HG03066 (cell line): ENCODE measurements at regions not wholly inside any gene's neighbourhood (a gene's known extent, or its start where the extent isn't known, plus 50 kb on each side); places are given as distances from the start of the nearest gene placed in this dataset.
"Not testable (repeated sequence)": the region's sequence is repeated elsewhere in the genome, so short reads cannot be mapped to it uniquely, and the experiment has no call there.

Experiments used
- ATAC-seq: cut with Tn5 transposase; IDR thresholded peaks from one replicate; pipeline ENCODE4 v1.9.1; 2021; ENCODE audit warnings: low read depth; ENCODE audit not compliant: unreplicated experiment

DNA sequence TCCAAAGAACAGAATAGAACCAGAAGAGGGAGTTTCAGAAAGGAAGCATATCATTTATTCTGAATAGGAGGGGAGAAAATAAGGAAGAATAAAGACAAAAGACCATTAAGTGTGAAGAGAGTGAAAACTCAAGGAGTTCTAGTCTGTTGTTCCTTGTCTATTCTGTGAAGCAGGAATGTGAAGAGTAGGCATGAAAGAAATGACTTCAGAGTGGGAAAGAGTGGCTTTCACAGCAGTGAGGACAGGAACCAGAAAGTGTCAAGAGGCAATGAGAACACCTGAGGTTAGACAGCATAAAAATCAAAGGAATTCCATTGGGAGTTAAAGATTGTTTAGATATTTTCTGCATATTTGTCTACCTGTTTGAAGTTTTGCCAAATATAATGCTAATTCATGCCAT, 768.8 kb upstream of the GRAMD2B start:
- no peak for ATAC-seq

DNA sequence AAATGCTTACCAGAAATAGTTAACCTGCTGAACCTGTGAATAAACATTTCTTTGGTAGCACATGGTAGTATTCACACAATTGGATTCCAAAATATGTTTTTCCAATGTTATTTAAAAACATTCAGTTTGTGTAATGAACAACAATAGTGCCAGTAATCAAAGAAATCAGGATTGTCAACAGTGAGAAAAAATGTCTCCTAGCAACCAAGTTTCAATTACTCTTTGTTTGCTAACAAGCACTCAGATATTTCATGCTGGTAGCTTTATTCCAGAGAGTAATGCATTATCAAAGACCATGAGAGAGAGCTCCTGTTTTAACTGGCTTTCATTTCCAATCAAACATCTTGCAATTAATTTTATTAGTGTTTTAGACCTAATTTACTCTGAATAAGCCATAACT, 768.1 kb upstream of the GRAMD2B start:
- ATAC-seq, result no peak

DNA sequence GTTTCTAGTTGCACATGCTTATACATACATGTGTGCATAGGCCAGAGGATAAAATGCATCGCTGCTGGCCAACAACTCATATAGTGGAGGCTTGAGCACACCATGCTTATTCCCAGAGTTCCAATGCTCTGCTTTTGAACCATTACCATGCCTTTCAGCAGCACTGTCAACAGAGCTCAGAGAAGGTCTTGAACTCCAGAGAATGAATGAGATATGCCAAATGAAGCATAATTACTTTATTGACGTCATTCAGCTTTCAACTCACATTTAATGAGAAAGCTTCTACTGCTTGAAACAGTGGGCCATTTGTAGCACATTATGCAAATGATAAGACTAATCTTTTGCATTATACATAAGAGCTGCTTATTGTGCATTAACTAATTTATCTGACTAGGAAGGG, 765.3 kb upstream of the GRAMD2B start:
- ATAC-seq, result no peak

DNA sequence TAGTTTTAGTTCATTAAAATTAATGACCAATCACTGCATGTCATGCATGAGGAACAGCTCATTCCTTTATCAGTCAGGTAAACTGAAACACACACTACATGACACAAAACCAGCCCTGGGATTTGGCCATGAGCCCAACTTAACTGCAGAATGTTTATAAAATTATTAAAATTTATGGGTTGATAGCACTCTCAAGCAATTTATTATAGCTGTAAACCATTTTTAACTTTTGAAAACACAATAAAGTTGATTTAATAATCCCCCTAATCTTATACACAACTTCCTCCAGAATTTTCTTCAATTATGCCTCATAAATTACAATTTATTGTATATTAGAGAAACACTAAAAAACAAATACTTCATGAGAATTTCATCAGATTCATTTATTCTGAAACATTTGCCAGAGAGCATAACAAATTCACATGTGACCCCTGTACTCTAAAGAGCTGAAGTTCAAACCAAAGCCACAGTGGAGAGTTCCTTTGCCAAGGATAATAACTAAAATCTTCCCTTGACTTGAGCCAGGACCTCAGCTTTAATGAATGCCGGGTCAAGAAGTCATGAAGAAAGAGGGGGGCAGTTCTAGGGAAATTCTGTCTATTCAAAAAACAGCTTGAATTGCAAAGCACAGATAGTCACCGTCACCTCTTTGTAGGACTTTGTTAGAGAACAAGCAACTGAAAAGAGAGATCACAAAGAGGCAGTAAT, 763.7 kb upstream of the GRAMD2B start:
- ATAC-seq, result no peak

DNA sequence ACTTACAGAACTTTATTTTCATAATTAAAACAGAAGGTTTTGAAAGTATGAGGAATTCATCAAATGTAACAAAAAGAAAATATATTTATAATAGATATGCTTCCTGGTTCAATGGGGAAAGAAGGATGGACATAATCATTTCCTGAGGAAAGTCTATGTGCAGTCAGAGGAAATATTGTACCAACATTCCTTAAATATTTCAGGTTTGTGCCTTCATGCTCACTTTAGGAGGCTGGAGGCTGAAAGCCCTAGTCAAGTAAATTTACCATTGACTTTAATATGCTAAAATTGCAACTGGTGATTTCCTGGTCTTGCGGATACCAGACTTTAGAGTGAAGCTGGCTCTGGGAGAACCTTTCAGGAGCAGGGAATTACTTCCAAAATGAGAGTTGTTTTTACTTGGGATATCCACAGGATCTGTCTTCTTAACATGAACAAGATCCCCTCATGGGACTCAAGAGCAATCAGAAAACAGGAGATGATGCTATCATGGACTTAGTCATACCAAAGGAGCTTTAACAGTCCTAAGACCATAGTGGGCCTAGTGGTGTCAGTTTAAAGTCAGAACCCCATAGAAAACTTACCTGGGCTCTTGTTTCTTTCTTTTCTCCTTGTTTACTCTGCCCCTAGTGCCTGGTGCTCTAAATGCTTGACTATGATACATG, 762.8 kb upstream of the GRAMD2B start:
- ATAC-seq, result no peak

DNA sequence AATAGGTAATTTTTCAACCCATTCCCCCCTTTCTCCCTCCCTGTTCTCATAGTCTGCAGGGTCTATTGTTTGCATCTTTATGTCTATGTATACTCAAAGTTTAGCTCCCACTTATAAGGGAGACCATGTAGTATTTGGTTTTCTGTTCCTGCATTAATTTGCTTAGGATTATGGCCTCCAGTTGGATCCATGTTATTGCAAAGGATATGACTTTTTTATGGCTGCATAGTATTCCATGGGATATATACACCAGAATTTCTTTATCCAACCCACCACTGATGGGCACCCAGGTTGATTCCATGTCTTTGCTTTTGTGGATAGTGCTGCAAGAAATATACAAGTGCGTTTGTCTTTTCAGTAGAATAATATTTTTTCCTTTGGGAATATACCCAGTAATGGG, 761.6 kb upstream of the GRAMD2B start:
- no peak for ATAC-seq

DNA sequence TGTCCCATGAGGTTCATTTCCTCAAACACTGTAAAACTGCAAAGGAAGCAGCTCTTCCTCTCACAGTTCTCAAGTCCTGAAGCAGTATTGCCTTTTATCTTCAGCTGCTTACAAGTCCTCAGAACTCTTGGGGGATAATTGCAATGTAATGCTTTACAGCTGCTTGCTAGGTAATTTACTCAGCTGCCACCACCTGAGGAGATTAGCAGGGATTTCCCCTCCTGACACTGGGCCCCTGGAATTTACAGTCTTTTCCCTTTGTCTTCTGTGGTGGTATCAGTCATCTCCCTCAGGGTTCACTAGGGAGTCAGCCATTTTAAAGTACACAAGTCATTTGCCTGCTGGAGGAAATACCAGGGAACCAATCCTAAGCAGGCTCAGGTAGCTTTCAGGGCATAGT, 754.3 kb upstream of the GRAMD2B start:
- ATAC-seq, result no peak

DNA sequence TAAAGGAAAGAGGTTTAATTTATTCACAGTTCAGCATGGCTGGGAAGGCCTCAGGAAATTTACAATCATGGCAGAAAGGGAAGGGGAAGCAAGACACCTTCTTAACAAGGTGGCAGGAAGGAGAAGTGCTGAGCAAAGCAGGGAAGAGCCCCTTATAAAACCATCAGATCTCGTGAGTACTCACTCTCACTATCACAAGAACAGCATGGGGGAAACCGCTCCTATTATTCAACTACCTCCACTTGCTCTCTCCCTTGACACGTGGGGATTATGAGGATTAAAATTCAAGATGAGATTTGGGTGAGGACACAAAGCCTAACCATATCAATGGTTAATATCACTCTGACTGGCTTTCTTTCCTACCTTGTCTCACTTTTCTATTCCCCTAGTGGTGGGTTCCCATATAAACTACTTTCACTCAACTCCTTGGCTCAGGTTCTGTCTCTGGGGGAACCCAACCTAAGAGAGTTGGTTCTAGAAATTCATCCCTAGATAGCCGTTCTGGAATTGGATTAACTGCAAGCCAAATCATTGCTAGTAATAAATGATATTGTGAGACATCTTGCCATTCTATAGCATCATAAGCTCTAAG, 749.8 kb upstream of the GRAMD2B start:
- no peak for ATAC-seq

DNA sequence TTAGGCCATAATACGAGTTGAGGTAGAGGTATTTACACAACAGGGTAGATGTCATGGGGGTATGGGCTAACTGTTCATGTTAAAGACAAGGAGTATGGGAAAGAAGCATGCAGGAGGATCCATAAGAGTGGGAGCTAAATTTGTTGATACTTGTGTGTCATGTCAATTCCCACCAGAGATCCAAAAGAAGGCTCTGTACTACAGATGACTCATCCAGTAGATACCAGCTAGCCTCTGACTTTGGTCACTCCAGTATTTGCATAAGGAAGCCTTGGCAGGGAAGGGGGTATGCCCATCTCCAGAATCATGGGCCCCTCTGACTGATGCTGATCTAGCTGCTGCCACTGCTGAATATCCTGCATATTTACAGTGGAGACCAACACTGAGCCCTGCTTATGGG, 743.7 kb upstream of the GRAMD2B start:
- no peak for ATAC-seq

DNA sequence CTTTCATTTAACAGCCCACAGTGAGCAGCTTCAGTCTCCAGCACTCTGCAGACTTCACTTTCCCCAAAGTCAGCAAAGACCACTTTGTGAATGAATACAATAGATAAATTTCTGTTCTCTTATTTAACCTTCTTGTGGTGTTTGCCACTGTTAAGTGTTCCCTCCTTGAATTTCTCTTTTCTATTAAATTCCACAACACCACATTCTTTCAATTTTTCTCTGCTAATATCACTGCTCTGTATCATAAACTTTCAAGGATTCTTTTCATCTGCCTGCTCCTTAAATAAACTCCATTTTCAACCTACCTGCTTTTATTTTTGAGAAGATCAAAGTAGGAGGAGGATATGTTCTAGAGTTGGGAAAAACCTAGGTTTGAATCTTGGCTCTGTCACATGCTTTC, 739.5 kb upstream of the GRAMD2B start:
- ATAC-seq, result no peak

DNA sequence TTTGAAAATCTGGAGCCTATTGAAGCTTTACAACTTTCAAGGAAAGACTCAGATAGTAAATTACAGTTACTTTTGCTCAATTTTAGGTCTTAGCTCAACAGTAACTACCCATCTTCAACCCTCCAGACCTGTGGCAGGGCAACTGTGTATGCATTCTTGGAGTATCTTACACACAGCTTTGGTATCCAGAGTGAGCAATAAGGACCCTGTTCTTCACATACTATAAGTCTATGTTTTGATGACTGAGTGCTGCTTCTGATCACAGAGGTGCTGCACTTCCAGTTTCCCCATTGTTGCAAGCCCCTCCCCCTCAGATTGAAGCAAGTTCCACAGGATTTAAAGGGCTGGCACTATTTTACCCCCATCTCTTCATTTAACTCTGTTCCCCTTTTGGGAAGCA, 737.4 kb upstream of the GRAMD2B start:
- ATAC-seq, result no peak

DNA sequence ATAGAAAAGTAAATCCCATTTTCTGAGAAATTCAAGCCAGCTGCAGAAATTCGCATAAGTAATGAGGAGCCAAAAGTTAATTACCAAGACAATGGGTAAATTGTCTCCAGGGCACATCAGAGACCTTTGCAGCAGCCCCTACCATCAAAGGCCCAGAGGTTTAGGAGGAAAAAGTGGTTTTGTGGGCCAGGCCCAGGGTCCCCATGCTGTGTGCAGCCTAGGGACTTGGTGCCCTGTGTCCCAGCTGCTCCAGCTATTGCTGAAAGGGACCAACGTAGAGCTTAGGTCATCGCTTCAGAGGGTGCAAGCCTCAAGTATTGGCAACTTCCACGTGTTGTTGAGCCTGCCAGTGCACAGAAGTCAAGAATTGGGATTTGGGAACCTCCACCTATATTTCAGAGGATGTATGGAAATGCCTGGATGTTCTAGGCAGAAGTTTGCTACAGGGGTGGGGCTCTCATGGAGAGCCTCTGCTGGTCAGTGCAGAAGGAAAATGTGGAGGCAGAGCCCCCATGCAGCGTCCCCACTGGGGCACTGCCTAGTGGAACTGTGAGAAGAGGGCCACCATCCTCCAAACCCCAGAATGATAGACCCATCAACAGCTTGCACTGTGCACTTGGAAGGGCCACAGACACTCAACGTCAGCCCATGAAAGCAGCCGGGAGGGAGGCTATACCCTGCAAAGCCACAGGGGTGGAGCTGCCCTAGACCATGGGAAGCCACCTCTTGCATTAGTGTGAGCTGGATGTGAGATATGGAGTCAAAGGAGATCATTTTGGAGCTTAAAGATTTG, 731.3 kb upstream of the GRAMD2B start:
- ATAC-seq, result not testable (repeated sequence)

DNA sequence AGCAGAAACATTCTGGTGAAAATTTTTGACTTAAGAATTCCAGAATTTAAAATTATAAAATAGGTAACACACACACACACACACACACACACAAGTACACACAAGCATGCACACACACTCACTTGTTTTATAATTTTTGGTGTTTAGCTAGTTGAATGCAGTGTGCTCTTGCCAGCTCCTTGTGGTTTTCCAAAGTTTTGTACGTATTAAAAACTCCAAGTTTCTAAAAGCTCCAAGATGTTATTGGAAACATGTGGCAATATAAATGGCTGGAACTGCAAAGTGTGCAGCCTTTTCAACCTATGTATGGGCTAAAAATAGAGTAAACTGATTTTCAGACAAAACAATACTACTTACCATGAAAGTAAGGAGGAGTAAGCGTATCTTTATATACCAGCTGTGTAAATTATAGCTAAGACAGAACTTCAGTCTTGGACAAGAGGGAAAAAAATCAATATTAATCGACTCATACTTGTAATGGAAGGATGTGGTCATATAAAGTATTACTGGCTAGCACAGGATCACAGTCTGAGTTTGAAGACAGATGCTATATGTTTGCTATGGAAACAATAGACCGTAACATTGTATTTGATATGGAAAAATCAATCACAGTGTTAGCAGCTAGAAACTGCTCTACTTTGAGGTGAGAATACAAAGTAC, 727.1 kb upstream of the GRAMD2B start:
- ATAC-seq, result no peak

DNA sequence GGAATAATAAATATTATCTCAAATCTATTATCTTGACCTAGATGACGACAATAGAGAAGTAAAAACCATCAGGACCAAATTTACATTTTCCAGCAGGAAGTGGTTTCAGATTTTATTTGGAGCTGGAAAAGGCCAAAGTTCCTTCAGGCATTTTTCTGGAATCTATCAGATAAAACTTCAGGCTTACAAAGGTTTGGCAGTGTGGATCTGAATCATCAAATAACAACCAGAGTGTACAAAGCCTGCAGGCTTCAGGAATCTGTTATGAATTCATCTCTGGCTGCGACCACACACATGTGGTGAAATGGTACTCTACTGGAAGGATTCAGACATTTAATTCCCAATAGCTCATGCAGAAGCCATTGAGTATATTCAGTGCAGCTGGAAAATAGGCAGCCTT, 726.4 kb upstream of the GRAMD2B start:
- ATAC-seq, result no peak

DNA sequence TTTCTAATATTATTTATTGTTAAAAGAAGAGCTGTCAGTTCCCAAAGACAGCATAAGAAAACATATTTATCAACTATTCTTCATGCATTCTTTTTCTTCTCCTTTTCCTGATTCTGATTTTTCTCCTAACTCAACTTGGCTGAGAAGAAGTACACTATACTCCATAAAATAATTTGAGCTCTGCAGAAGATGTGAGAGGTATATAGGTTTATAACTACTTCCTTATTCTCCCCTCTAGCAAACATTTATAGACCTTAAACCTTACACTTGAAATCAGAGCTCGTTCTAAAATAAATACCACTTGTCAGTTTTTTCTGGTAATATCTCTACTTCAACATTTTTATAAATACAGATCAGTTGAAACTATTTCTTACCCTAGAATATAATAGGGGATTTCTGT, 724.8 kb upstream of the GRAMD2B start:
- ATAC-seq, result no peak

DNA sequence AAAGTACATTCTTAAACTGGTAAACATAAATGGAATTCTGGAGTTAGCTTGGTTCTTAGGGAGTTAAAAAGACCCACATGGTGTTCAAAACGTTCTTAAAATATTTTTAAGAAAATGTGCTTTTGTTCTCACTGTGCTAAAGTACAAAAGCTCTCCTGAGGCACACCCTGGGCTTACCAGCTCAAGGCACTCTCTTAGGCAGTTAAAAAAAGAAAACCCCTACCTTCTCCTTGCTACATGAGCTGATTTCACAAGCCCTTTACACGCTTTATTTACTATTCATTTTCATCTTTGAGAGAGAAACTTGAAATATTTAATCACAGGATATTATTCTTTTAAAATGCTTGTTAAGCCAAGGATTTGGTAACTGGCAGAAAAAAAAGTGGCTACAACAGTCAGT, 723.3 kb upstream of the GRAMD2B start:
- ATAC-seq, result no peak

DNA sequence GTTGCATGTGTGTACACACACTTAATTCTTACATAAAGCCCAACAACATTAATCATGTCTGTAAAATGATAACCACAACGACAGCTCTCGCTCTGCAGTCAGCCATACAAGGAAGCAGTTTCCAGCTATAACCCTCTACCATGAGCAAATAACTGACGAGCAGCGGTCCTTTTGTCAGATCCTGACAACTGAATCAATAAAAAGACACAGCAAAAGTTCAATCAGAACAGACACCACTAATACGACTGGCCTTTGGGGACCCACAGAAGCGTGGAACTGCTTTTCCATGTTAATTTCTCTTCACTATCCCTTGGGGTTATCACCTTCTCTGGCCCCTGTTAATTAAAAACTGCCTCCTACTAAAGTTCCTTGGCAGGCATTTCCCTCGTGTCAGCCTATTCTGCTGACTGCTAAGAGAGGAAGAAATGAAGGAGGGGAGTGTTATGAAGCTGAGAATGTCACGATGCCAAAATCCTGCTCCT, 722.8 kb upstream of the GRAMD2B start:
- ATAC-seq, result no peak

DNA sequence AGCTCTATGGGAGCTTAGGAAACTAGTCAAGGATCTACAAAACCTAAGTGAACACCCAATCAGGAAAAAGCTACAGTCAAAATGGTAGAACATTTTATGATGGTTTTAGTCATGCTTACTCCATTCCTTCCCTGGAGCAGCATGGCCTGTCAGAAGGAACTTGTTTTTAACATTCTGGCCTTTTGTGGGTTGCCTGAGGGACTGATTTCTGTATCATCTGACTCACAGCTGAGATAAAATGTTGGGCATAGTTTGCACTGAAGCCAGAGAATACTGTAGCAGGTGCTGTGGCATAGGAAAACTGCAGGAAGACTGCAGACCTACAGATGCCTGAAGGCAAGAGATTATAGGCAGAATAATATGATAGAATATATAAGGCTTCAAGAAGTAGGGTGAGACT, 719.6 kb upstream of the GRAMD2B start:
- no peak for ATAC-seq

DNA sequence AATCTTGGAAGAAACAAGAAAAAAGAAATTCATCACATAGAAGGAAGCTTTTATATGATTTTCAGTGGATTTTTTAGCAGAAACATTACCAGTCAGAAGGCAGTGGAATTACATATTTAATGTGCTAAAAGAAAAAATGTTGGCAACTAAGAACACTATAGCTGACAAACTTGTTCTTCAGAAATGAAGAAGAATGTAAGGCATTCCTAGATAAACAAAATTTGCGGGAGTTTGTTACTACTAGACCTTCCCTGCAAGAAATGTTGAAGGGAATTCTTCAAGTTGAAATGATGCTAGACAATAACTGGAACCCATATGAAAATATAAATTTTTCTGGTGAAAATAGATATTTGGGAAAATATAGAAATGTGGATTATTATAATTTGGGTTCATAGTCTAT, 718.3 kb upstream of the GRAMD2B start:
- ATAC-seq, result no peak

DNA sequence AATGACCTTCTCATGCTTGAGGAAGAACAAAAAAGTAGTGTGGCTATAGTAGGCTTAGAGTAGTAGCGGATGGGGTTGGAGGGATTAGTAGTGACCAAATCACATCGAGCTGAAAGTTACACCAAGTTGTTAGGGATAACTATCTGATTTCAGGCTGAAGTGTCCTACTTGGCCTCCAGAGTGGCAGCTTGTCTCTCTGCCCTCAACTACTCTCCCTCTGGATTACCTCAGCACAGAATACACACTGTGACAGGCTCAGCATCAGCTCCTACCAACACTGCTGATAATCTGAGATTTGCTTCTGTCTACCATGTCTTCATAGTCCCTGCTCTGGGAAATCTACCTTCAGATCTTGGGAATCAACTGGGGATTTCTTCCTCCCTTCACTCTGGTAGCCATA, 714.6 kb upstream of the GRAMD2B start:
- ATAC-seq, result no peak

DNA sequence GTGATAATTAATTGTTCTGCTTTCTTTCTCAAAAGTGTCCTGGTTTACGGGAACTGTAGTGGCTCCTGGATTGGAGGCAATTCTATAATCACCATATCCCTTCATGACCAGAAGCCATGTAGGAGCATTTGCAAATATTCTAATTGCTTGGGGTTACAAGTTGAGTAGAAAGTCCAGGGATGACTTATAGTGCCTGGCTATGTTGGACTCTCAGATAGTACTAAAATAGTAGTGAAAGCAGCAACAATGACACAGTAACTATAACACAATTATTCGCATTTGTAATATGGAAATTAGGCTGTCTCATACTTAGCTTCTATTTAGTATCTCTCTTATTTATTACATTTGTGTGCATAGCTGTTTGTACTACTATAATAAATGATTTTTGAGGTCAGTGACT, 712.5 kb upstream of the GRAMD2B start:
- ATAC-seq, result no peak
